ENCODE measurements at regions not wholly inside any gene's neighbourhood (a gene's known extent, or its start where the extent isn't known, plus 50 kb on each side); places are given as distances from the start of the nearest gene placed in this dataset.

DNA sequence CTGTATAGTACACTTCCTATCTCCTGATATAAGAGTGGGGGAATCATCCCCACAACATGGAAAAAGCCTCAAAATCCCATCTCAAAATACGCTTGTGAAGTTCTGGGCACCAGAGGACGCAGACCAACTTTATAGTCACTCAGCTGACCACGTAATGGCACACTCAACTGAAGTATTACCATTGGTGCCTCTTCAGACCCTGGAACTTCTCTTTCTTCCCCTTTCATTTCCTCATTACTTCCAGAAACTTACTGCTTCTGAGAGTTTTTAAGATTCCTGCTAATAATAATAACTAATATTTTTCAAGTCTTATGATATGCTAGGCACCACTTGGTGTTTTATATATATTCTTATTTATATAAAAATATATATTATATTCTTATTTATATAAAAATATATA lies 202.6 kb downstream of the PTPRC start:
- no peak for DNase-seq (ENCODE audit: low spot score, unreplicated experiment)
- Mint-ChIP-seq H3K4me1 (ENCODE audit: low read depth) (no peaks in the 10 kb centered on the region), H3K9me3 (ENCODE audit: low read depth) (no peaks in the 10 kb centered on the region), H3K36me3 (ENCODE audit: insufficient read depth) (no peaks in the 10 kb centered on the region), H3K27ac (no peak overlapping the region), H3K27me3 (no peaks in the 10 kb centered on the region), H3K4me3 (ENCODE audit: low read depth) (no peak overlapping the region)
- TF ChIP-seq, protein P1, sequence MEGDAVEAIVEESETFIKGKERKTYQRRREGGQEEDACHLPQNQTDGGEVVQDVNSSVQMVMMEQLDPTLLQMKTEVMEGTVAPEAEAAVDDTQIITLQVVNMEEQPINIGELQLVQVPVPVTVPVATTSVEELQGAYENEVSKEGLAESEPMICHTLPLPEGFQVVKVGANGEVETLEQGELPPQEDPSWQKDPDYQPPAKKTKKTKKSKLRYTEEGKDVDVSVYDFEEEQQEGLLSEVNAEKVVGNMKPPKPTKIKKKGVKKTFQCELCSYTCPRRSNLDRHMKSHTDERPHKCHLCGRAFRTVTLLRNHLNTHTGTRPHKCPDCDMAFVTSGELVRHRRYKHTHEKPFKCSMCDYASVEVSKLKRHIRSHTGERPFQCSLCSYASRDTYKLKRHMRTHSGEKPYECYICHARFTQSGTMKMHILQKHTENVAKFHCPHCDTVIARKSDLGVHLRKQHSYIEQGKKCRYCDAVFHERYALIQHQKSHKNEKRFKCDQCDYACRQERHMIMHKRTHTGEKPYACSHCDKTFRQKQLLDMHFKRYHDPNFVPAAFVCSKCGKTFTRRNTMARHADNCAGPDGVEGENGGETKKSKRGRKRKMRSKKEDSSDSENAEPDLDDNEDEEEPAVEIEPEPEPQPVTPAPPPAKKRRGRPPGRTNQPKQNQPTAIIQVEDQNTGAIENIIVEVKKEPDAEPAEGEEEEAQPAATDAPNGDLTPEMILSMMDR (IDR thresholded peaks at IDR 0.05; ENCODE audit: unreplicated experiment), result no peak

DNA sequence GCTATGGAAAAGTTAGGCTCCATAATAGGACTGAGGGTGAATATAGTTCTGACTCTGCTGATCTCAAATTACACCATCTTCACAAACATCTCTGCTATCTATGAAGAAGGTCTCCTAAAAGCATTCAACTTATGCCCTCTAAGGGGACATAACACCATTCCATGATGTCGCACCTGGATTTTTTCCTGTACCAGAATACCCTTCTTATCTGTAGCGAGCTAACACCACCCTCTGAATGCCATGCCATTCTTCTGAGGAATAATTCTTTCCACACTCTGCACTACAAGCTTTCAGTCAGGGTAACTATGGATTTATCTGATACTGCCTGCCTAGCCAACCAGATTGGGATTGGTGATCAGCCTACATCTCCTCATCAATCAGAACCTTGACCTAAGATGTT lies 203.8 kb downstream of the PTPRC start:
- TF ChIP-seq, protein P1 (IDR thresholded peaks at IDR 0.05; ENCODE audit: unreplicated experiment), result no peak
- H3K9me3 Mint-ChIP-seq (ENCODE audit: low read depth), result no peaks in the 10 kb centered on the region
- H3K27ac Mint-ChIP-seq, result no peak overlapping the region
- H3K27me3 Mint-ChIP-seq, result no peaks in the 10 kb centered on the region
- no peak for DNase-seq (ENCODE audit: low spot score, unreplicated experiment)
- H3K4me3 Mint-ChIP-seq (ENCODE audit: low read depth), result no peak overlapping the region
- H3K4me1 Mint-ChIP-seq (ENCODE audit: low read depth), result no peaks in the 10 kb centered on the region
- H3K36me3 Mint-ChIP-seq (ENCODE audit: insufficient read depth), result no peaks in the 10 kb centered on the region

DNA sequence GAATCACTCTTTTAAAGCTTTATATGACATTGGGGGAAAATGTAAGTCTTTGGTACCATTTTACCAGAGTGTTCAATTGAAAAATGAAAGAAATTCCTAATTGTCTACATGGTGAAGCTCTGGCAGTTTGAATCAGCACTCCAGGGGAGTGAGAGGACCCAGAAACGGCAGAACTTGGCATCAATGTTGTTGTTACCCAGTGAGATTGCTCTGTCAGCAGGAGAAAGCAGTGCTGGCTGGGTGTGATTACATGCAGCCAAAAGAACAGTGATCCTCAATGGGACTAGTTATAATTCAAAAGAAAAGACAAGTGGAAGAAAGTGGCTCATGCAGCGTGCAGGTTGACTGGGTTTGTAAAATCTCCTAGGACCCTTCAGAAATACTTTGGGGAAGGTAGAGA lies 206.4 kb downstream of the PTPRC start:
- no peaks in the 10 kb centered on the region for H3K4me1 Mint-ChIP-seq (ENCODE audit: low read depth)
- H3K4me3 Mint-ChIP-seq (ENCODE audit: low read depth), result no peak overlapping the region
- TF ChIP-seq, protein P1 (IDR thresholded peaks at IDR 0.05; ENCODE audit: unreplicated experiment), result no peak
- no peak for DNase-seq (ENCODE audit: low spot score, unreplicated experiment)
- no peaks in the 10 kb centered on the region for H3K27me3 Mint-ChIP-seq
- H3K36me3 Mint-ChIP-seq (ENCODE audit: insufficient read depth), result no peaks in the 10 kb centered on the region
- no peaks in the 10 kb centered on the region for H3K9me3 Mint-ChIP-seq (ENCODE audit: low read depth)
- H3K27ac Mint-ChIP-seq, result no peak overlapping the region

DNA sequence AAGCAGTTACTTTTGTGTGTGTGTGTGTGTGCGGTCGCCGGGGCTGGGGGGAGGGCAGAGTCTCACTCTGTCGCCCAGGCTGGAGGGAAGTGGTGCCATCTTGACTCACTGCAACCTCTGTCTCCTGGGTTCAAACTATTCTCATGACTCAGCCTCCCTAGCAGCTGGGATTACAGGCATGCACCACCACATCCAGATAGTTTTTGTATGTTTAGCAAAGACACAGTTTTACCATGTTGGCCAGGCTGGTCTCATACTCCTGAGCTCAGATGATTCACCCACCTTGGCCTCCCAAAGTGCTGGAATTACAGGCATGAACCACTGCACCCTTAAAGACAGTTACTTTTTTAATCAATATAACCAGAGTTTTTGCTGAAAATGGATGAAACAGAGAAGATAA lies 207.0 kb downstream of the PTPRC start:
- Mint-ChIP-seq H3K27me3 (no peaks in the 10 kb centered on the region), H3K27ac (no peak overlapping the region), H3K9me3 (ENCODE audit: low read depth) (no peaks in the 10 kb centered on the region), H3K36me3 (ENCODE audit: insufficient read depth) (no peaks in the 10 kb centered on the region), H3K4me1 (ENCODE audit: low read depth) (no peaks in the 10 kb centered on the region), H3K4me3 (ENCODE audit: low read depth) (no peak overlapping the region)
- DNase-seq (ENCODE audit: low spot score, unreplicated experiment), result no peak
- TF ChIP-seq, protein P1 (IDR thresholded peaks at IDR 0.05; ENCODE audit: unreplicated experiment), result no peak

DNA sequence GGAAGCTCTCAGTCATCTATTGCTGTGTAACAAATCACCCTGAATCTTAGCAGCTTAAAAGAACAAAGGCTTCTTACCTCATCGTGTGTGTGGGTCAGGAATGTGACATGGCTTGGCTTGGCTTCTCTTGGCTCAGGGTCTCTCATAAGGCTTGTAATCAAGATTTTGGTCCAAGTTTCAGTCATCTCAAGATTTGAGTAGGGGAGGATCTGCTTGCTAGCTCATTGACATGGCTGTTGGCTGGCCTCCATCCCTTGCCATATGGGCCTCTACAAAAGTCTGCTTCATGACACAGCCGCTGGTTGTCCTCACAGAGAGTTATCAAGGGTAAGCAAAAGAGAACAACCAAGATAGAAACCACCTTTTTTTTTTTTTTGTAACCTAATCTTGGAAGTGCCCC lies 207.7 kb downstream of the PTPRC start:
- Mint-ChIP-seq H3K4me1 (ENCODE audit: low read depth) (no peaks in the 10 kb centered on the region), H3K9me3 (ENCODE audit: low read depth) (no peaks in the 10 kb centered on the region), H3K27ac (no peak overlapping the region), H3K27me3 (no peaks in the 10 kb centered on the region), H3K36me3 (ENCODE audit: insufficient read depth) (no peaks in the 10 kb centered on the region), H3K4me3 (ENCODE audit: low read depth) (no peak overlapping the region)
- TF ChIP-seq, protein P1 (IDR thresholded peaks at IDR 0.05; ENCODE audit: unreplicated experiment), result no peak
- no peak for DNase-seq (ENCODE audit: low spot score, unreplicated experiment)
